ENCODE measurements at regions not wholly inside any gene's neighbourhood (a gene's known extent, or its start where the extent isn't known, plus 50 kb on each side); places are given as distances from the start of the nearest gene placed in this dataset.

- H3K4me3 ChIP-seq: no peak overlapping the region
- WGBS, 2 donors: 88 to 96% methylated on average over 1 of the region's 1 CpG
- no peaks in the 10 kb centered on the region for H3K36me3 ChIP-seq (ENCODE audit: low read depth, missing control alignments)
- no peak for TF ChIP-seq POLR2A (IDR thresholded peaks at IDR 0.05)
- TF ChIP-seq CTCF (IDR thresholded peaks at IDR 0.05): no peak
- no peak overlapping the region for H3K27ac ChIP-seq
- H3K27me3 ChIP-seq: no peaks in the 10 kb centered on the region
- H3K4me1 ChIP-seq: no peaks in the 10 kb centered on the region
- no peak for DNase-seq
- no peaks in the 10 kb centered on the region for H3K9me3 ChIP-seq
- intact Hi-C loops (cut with DNase I; ENCODE audit: low total_unique reads): no loop called here
These were observed 97.6 kb upstream of the ARSJ start for GRCh38 chr4:114076899-114077570.

- no peak for DNase-seq
- no peak for TF ChIP-seq POLR2A (IDR thresholded peaks at IDR 0.05)
- no peak for TF ChIP-seq CTCF (IDR thresholded peaks at IDR 0.05)
- H3K9me3 ChIP-seq: no peaks in the 10 kb centered on the region
- intact Hi-C loops (cut with DNase I; ENCODE audit: low total_unique reads): no loop called here
- no peaks in the 10 kb centered on the region for H3K36me3 ChIP-seq (ENCODE audit: low read depth, missing control alignments)
- no peaks in the 10 kb centered on the region for H3K4me1 ChIP-seq
- no peak overlapping the region for H3K27ac ChIP-seq
- no peaks in the 10 kb centered on the region for H3K27me3 ChIP-seq
- H3K4me3 ChIP-seq: no peak overlapping the region
These were observed 98.2 kb upstream of the ARSJ start for GRCh38 chr4:114077610-114078009.

GRCh38 chr4:114078636-114079035 lies 99.2 kb upstream of the ARSJ start:
- intact Hi-C loops (cut with DNase I; ENCODE audit: low total_unique reads): no loop called here
- no peak overlapping the region for H3K4me3 ChIP-seq
- DNase-seq: no peak

GRCh38 chr4:114081783-114082182 lies 102.3 kb upstream of the ARSJ start:
- Histone ChIP-seq H3K36me3 (ENCODE audit: low read depth, missing control alignments) (no peaks in the 10 kb centered on the region), H3K27ac (no peak overlapping the region), H3K4me3 (no peak overlapping the region), H3K9me3 (no peaks in the 10 kb centered on the region), H3K27me3 (no peaks in the 10 kb centered on the region), H3K4me1 (no peaks in the 10 kb centered on the region)
- DNase-seq: no peak
- no peak for TF ChIP-seq CTCF (IDR thresholded peaks at IDR 0.05)
- intact Hi-C loops (cut with DNase I; ENCODE audit: low total_unique reads): no loop called here

More at GRCh38 chr4:114078636-114079035, 99.2 kb upstream of the ARSJ start:
- no peak for TF ChIP-seq CTCF (IDR thresholded peaks at IDR 0.05)
- TF ChIP-seq POLR2A (IDR thresholded peaks at IDR 0.05): no peak
- Histone ChIP-seq H3K36me3 (ENCODE audit: low read depth, missing control alignments) (no peaks in the 10 kb centered on the region), H3K27me3 (no peaks in the 10 kb centered on the region), H3K9me3 (no peaks in the 10 kb centered on the region), H3K4me1 (no peaks in the 10 kb centered on the region), H3K27ac (no peak overlapping the region)

- TF ChIP-seq CTCF (IDR thresholded peaks at IDR 0.05): no peak
- Histone ChIP-seq H3K27me3 (no peaks in the 10 kb centered on the region), H3K9me3 (no peaks in the 10 kb centered on the region), H3K27ac (no peak overlapping the region), H3K4me3 (no peak overlapping the region), H3K36me3 (ENCODE audit: low read depth, missing control alignments) (no peaks in the 10 kb centered on the region), H3K4me1 (no peaks in the 10 kb centered on the region)
- WGBS, 2 donors: 72 to 87% methylated on average over 6 of the region's 6 CpGs
- intact Hi-C loops (cut with DNase I; ENCODE audit: low total_unique reads): no loop called here
- DNase-seq: no peak
These were observed 102.9 kb upstream of the ARSJ start for GRCh38 chr4:114082348-114082747.

All from testis (tissue), 2 donors.